ENCODE measurements at regions not wholly inside any gene's neighbourhood (a gene's known extent, or its start where the extent isn't known, plus 50 kb on each side); places are given as distances from the start of the nearest gene placed in this dataset.

GRCh38 chr6:155949256-155949655 is 493.6 kb upstream of the NOX3 start:
- TF ChIP-seq, protein P1, sequence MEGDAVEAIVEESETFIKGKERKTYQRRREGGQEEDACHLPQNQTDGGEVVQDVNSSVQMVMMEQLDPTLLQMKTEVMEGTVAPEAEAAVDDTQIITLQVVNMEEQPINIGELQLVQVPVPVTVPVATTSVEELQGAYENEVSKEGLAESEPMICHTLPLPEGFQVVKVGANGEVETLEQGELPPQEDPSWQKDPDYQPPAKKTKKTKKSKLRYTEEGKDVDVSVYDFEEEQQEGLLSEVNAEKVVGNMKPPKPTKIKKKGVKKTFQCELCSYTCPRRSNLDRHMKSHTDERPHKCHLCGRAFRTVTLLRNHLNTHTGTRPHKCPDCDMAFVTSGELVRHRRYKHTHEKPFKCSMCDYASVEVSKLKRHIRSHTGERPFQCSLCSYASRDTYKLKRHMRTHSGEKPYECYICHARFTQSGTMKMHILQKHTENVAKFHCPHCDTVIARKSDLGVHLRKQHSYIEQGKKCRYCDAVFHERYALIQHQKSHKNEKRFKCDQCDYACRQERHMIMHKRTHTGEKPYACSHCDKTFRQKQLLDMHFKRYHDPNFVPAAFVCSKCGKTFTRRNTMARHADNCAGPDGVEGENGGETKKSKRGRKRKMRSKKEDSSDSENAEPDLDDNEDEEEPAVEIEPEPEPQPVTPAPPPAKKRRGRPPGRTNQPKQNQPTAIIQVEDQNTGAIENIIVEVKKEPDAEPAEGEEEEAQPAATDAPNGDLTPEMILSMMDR (IDR thresholded peaks at IDR 0.05; ENCODE audit: unreplicated experiment), result no peak
- CTCF ChIA-PET, result no interaction called here
- intact Hi-C loops (cut with micrococcal nuclease; ENCODE audit: unreplicated experiment), result no loop called here
- H3K36me3 Mint-ChIP-seq (ENCODE audit: insufficient read depth, unreplicated experiment), result no peaks in the 10 kb centered on the region
- no peaks in the 10 kb centered on the region for H3K27me3 Mint-ChIP-seq (ENCODE audit: unreplicated experiment)
- DNase-seq, result no peak
- H3K9me3 Mint-ChIP-seq (ENCODE audit: low read depth, unreplicated experiment), result peaks cover 8% of the 10 kb centered on the region
- no TSS peak for BruUV-seq (replicated peaks)
- H3K4me1 Mint-ChIP-seq (ENCODE audit: low read depth, unreplicated experiment), result peaks cover 7% of the 10 kb centered on the region
- no peak overlapping the region for H3K4me3 Mint-ChIP-seq (ENCODE audit: low read depth, unreplicated experiment)
- H3K27ac Mint-ChIP-seq (ENCODE audit: unreplicated experiment), result no peak overlapping the region

DNA sequence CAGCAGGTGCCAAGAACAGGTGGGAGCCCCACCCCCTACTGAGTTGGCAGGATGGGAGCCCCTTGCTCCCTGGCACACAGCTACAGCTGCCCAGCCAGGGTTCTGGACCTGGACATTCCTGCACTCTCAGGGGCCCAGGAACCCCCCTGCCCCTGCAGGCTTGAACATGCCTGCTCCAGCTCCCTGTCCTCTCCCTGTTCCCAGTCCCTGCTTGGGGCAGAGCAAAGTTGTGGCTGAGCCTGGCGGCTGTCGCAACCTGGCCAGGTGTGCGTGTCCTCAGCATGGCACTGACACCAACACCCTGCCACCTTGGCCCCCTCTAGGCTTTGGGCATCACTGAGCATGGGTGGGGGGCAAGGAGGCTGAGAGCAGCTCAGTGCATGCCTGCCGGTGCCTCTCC is 491.2 kb upstream of the NOX3 start:
- Mint-ChIP-seq H3K4me1 (ENCODE audit: low read depth, unreplicated experiment) (peaks cover 7% of the 10 kb centered on the region), H3K9me3 (ENCODE audit: low read depth, unreplicated experiment) (peaks cover 6% of the 10 kb centered on the region), H3K27me3 (ENCODE audit: unreplicated experiment) (no peaks in the 10 kb centered on the region), H3K4me3 (ENCODE audit: low read depth, unreplicated experiment) (no peak overlapping the region), H3K36me3 (ENCODE audit: insufficient read depth, unreplicated experiment) (no peaks in the 10 kb centered on the region), H3K27ac (ENCODE audit: unreplicated experiment) (no peak overlapping the region)
- no TSS peak for BruUV-seq (replicated peaks)
- intact Hi-C loops (cut with micrococcal nuclease; ENCODE audit: unreplicated experiment), result no loop called here
- CTCF ChIA-PET, result no interaction called here
- no peak for DNase-seq
- TF ChIP-seq, protein P1 (IDR thresholded peaks at IDR 0.05; ENCODE audit: unreplicated experiment), result no peak

- H3K9me3 Mint-ChIP-seq (ENCODE audit: low read depth, unreplicated experiment), result peaks cover 11% of the 10 kb centered on the region
- peaks cover 3% of the 10 kb centered on the region for H3K36me3 Mint-ChIP-seq (ENCODE audit: insufficient read depth, unreplicated experiment)
- no peak overlapping the region for H3K4me3 Mint-ChIP-seq (ENCODE audit: low read depth, unreplicated experiment)
- H3K4me1 Mint-ChIP-seq (ENCODE audit: low read depth, unreplicated experiment), result peaks cover 7% of the 10 kb centered on the region
- intact Hi-C loops (cut with micrococcal nuclease; ENCODE audit: unreplicated experiment), result no loop called here
- CTCF ChIA-PET, result interaction anchor here (0.6 kb wide), 1 partner anchor 746 kb away, joined by 3 read pairs; no protein-coding TSS in a partner anchor
- no peaks in the 10 kb centered on the region for H3K27me3 Mint-ChIP-seq (ENCODE audit: unreplicated experiment)
- no TSS peak for BruUV-seq (replicated peaks)
- H3K27ac Mint-ChIP-seq (ENCODE audit: unreplicated experiment), result no peak overlapping the region
- no peak for DNase-seq
- TF ChIP-seq, protein P1 (IDR thresholded peaks at IDR 0.05; ENCODE audit: unreplicated experiment), result no peak
These were observed 488.0 kb upstream of the NOX3 start for GRCh38 chr6:155943635-155944034.

- BruUV-seq (replicated peaks), result no TSS peak
- H3K27ac Mint-ChIP-seq (ENCODE audit: unreplicated experiment), result peak overlapping the region; percentile 71
- CTCF ChIA-PET, result no interaction called here
- H3K4me1 Mint-ChIP-seq (ENCODE audit: low read depth, unreplicated experiment), result no peaks in the 10 kb centered on the region
- H3K9me3 Mint-ChIP-seq (ENCODE audit: low read depth, unreplicated experiment), result peaks cover 11% of the 10 kb centered on the region
- peak; percentile 20 for DNase-seq
- intact Hi-C loops (cut with micrococcal nuclease; ENCODE audit: unreplicated experiment), result loop anchor here (5.0 kb wide), 1 partner anchor 157 kb away; no protein-coding TSS in a partner anchor
- H3K27me3 Mint-ChIP-seq (ENCODE audit: unreplicated experiment), result no peaks in the 10 kb centered on the region
- H3K36me3 Mint-ChIP-seq (ENCODE audit: insufficient read depth, unreplicated experiment), result peaks cover 3% of the 10 kb centered on the region
- TF ChIP-seq, protein P1 (IDR thresholded peaks at IDR 0.05; ENCODE audit: unreplicated experiment), result no peak
- peak overlapping the region; percentile 4 for H3K4me3 Mint-ChIP-seq (ENCODE audit: low read depth, unreplicated experiment)
These were observed 483.6 kb upstream of the NOX3 start for GRCh38 chr6:155939253-155939652.
